ENCODE measurements at regions not wholly inside any gene's neighbourhood (a gene's known extent, or its start where the extent isn't known, plus 50 kb on each side); places are given as distances from the start of the nearest gene placed in this dataset.

GRCh38 chr11:129596351-129596750 lies 219.3 kb upstream of the TMEM45B start:
- no peak overlapping the region for H3K4me3 Mint-ChIP-seq
- CTCF ChIA-PET = no interaction called here
- H3K4me1 Mint-ChIP-seq = no peaks in the 10 kb centered on the region
- H3K27ac Mint-ChIP-seq = no peak overlapping the region
- H3K27me3 Mint-ChIP-seq = no peaks in the 10 kb centered on the region
- no peaks in the 10 kb centered on the region for H3K36me3 Mint-ChIP-seq (ENCODE audit: low read depth)
- no peak for DNase-seq
- H3K9me3 Mint-ChIP-seq = peaks cover 6% of the 10 kb centered on the region
- POLR2A ChIA-PET = no interaction called here

GRCh38 chr11:129598378-129598777 lies 217.3 kb upstream of the TMEM45B start:
- H3K27ac Mint-ChIP-seq = no peak overlapping the region
- ChIA-PET CTCF (no interaction called here), POLR2A (no interaction called here)
- no peaks in the 10 kb centered on the region for H3K36me3 Mint-ChIP-seq (ENCODE audit: low read depth)
- peaks cover 6% of the 10 kb centered on the region for H3K9me3 Mint-ChIP-seq
- DNase-seq = no peak
- H3K27me3 Mint-ChIP-seq = no peaks in the 10 kb centered on the region
- no peaks in the 10 kb centered on the region for H3K4me1 Mint-ChIP-seq
- H3K4me3 Mint-ChIP-seq = no peak overlapping the region

- H3K9me3 Mint-ChIP-seq = no peaks in the 10 kb centered on the region
- no peaks in the 10 kb centered on the region for H3K27me3 Mint-ChIP-seq
- ChIA-PET POLR2A (no interaction called here), CTCF (no interaction called here)
- no peaks in the 10 kb centered on the region for H3K36me3 Mint-ChIP-seq (ENCODE audit: low read depth)
- no peak for DNase-seq
- no peaks in the 10 kb centered on the region for H3K4me1 Mint-ChIP-seq
- no peak overlapping the region for H3K27ac Mint-ChIP-seq
- no peak overlapping the region for H3K4me3 Mint-ChIP-seq
These were observed 209.8 kb upstream of the TMEM45B start for GRCh38 chr11:129605815-129606214.

DNA sequence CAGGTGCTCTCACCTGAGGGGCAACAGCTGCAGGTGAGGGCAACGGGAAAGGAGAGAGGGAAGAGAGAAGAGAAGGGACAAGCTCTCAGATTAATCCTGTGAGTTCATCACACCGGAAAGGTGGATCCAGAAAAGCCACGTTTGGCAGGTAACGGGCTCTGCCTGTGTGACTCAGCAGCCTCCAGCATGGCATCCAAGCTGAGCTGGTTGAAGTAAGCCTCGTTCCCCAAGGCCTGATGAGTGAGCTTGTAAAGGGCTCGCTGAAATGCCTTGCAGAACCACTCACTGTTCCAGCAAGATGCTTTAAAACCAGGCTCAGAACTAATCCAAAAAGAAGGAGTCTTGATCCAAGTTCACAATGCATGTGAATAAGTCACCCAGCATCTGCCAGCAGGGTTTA lies 206.9 kb upstream of the TMEM45B start:
- H3K4me3 Mint-ChIP-seq = no peak overlapping the region
- DNase-seq = no peak
- ChIA-PET CTCF (no interaction called here), POLR2A (no interaction called here)
- H3K4me1 Mint-ChIP-seq = no peaks in the 10 kb centered on the region
- H3K36me3 Mint-ChIP-seq (ENCODE audit: low read depth) = no peaks in the 10 kb centered on the region
- H3K27me3 Mint-ChIP-seq = no peaks in the 10 kb centered on the region
- H3K27ac Mint-ChIP-seq = no peak overlapping the region
- no peaks in the 10 kb centered on the region for H3K9me3 Mint-ChIP-seq

DNA sequence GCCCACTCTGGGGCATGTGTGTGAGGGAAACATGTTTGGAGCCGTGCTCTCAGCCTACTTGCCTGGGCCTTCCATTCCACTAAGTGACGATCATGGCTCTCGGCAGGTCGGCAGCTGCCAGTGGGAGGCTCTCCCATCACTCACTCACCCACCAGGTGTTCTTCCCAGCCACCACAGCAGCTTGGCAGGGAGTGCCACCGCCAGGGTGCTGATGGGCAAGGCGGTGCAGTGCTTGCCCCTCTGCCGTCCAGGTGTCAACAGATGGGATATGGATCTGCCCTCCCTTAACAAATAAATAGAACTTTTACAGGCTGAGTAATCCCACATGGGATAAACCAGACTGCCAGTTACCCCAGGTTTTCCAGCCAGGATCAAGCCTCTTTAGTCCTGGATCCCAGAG lies 205.5 kb upstream of the TMEM45B start:
- no peak for DNase-seq
- Mint-ChIP-seq H3K27me3 (no peaks in the 10 kb centered on the region), H3K4me1 (no peaks in the 10 kb centered on the region), H3K9me3 (no peaks in the 10 kb centered on the region), H3K36me3 (ENCODE audit: low read depth) (no peaks in the 10 kb centered on the region), H3K4me3 (no peak overlapping the region), H3K27ac (no peak overlapping the region)
- ChIA-PET CTCF (no interaction called here), POLR2A (no interaction called here)

DNA sequence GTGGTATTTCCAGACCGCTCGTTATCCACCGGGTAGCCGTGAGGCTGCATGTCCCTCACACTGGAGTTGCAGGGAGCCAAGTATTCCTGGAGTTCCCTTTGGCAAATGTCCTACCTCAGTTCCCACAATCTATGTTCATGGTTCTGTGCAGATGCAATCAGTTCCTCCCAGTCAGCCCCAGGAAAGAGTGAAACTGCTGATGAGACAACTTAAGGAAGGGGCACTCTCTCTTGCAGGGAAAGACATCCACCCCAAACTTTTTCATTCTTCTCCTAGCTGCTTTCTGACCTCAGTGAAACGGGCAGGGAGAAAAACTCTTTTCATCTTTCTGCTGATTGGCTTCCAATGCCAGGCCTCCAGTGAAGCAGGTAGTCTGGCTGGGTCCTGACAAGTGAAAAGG lies 205.1 kb upstream of the TMEM45B start:
- no peak overlapping the region for H3K27ac Mint-ChIP-seq
- H3K36me3 Mint-ChIP-seq (ENCODE audit: low read depth) = no peaks in the 10 kb centered on the region
- no peak for DNase-seq
- no peak overlapping the region for H3K4me3 Mint-ChIP-seq
- ChIA-PET POLR2A (no interaction called here), CTCF (no interaction called here)
- no peaks in the 10 kb centered on the region for H3K4me1 Mint-ChIP-seq
- H3K9me3 Mint-ChIP-seq = no peaks in the 10 kb centered on the region
- no peaks in the 10 kb centered on the region for H3K27me3 Mint-ChIP-seq

DNA sequence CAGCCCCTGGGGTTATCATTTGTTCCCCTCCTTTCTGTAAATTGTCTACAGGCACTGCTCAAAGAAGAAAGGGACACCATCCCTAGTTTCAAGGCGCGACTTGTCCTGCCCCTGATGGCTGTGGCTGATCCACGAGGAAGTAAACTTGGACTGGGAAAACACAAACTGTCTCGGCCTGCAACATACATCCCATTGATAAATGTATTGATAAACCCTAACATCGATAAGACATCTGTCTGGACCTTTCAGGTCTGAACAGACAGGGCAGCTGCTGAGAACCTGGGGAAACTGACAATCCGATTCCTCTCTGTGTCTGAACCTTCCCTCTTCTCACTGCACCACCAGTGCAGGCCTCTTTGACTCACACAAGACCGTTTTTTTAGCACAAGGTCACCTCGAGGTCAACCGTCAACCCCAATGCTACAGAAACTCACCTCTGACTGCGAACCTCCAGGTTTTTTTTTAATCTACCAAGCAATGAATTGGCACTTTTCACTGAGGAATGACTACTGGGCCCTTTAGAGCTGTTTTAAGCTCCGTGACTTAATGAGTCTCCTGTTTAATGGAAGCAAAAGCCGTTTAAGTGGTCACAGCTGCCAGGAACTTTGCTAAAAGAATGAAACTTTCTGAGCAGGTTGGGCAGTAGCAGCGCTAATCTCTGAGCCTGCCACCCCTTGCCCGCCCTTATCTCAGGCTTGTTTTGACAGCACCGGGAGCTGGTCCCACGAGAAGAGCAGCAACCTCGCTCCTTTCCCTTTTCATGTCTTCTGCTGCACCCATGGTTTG lies 203.8 kb upstream of the TMEM45B start:
- ChIA-PET CTCF (interaction anchor here (0.6 kb wide), 1 partner anchor 585 kb away, joined by 3 read pairs; no protein-coding TSS in a partner anchor), POLR2A (no interaction called here)
- H3K9me3 Mint-ChIP-seq = no peaks in the 10 kb centered on the region
- H3K27me3 Mint-ChIP-seq = no peaks in the 10 kb centered on the region
- H3K4me1 Mint-ChIP-seq = no peaks in the 10 kb centered on the region
- H3K27ac Mint-ChIP-seq = no peak overlapping the region
- DNase-seq = no peak
- H3K36me3 Mint-ChIP-seq (ENCODE audit: low read depth) = no peaks in the 10 kb centered on the region
- no peak overlapping the region for H3K4me3 Mint-ChIP-seq

DNA sequence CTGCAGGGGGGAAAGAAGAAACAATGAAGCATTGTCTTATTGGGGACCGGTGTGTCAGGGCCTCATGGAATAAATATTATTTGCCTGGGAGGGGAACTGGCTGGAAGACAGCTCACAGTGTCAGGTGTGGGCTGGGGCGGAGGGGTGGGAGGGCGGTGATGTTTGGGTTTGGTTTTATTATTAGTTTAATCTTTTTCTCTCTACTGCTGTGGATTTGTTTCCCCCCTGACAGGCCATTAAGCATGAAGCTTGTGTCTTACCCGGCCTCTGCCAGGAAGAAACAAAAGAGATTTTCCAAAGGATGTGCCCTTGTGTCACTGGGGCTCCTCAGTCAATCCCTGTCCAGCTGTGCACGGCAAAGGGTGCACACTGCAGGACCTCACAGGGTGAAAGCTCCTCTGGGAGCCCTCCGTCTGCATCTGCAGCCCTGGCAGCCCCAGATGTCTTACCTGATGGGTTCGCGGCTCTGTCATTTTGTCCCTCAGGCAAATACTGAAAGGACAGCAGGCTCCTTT lies 203.1 kb upstream of the TMEM45B start:
- CTCF ChIA-PET = no interaction called here
- Mint-ChIP-seq H3K9me3 (no peaks in the 10 kb centered on the region), H3K27ac (no peak overlapping the region), H3K27me3 (no peaks in the 10 kb centered on the region), H3K36me3 (ENCODE audit: low read depth) (no peaks in the 10 kb centered on the region), H3K4me1 (no peaks in the 10 kb centered on the region), H3K4me3 (no peak overlapping the region)
- POLR2A ChIA-PET = no interaction called here
- no peak for DNase-seq

DNA sequence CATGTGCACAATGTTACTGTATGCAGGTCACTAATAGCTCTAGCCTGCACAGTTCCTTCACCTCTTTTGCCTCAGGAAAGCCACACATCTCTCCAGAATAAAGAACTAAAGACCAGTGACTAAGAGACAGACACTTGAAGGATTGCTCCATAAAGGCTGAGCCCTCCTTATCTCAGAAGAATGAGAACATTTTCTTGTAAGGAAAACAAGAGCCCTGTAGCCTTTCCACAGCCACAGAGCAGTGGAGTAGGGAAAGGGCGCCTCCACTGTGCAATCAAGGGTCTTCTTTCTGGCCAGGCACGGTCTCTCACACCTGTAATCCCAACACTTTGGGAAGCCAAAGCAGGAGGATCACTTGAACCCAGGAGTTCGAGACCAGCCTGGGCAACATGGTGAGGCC lies 202.6 kb upstream of the TMEM45B start:
- CTCF ChIA-PET = no interaction called here
- no peaks in the 10 kb centered on the region for H3K4me1 Mint-ChIP-seq
- H3K36me3 Mint-ChIP-seq (ENCODE audit: low read depth) = no peaks in the 10 kb centered on the region
- no peak for DNase-seq
- H3K27ac Mint-ChIP-seq = no peak overlapping the region
- H3K27me3 Mint-ChIP-seq = no peaks in the 10 kb centered on the region
- H3K9me3 Mint-ChIP-seq = no peaks in the 10 kb centered on the region
- no peak overlapping the region for H3K4me3 Mint-ChIP-seq
- POLR2A ChIA-PET = no interaction called here

GRCh38 chr11:129614256-129614944 lies 201.2 kb upstream of the TMEM45B start:
- no peak overlapping the region for H3K4me3 Mint-ChIP-seq
- ChIA-PET CTCF (no interaction called here), POLR2A (no interaction called here)
- H3K9me3 Mint-ChIP-seq = no peaks in the 10 kb centered on the region
- H3K27me3 Mint-ChIP-seq = no peaks in the 10 kb centered on the region
- H3K27ac Mint-ChIP-seq = no peak overlapping the region
- no peak for DNase-seq
- H3K4me1 Mint-ChIP-seq = no peaks in the 10 kb centered on the region
- no peaks in the 10 kb centered on the region for H3K36me3 Mint-ChIP-seq (ENCODE audit: low read depth)

- CTCF ChIA-PET = no interaction called here
- Mint-ChIP-seq H3K27me3 (no peaks in the 10 kb centered on the region), H3K4me3 (no peak overlapping the region), H3K4me1 (no peaks in the 10 kb centered on the region), H3K36me3 (ENCODE audit: low read depth) (no peaks in the 10 kb centered on the region), H3K9me3 (no peaks in the 10 kb centered on the region), H3K27ac (no peak overlapping the region)
- POLR2A ChIA-PET = no interaction called here
- no peak for DNase-seq
These were observed 197.5 kb upstream of the TMEM45B start for GRCh38 chr11:129618046-129618569.

- DNase-seq = no peak
- H3K36me3 Mint-ChIP-seq (ENCODE audit: low read depth) = no peaks in the 10 kb centered on the region
- no peaks in the 10 kb centered on the region for H3K27me3 Mint-ChIP-seq
- ChIA-PET CTCF (interaction anchor here (0.7 kb wide), 1 partner anchor 75 kb away, joined by 3 read pairs; no protein-coding TSS in a partner anchor), POLR2A (no interaction called here)
- H3K9me3 Mint-ChIP-seq = no peaks in the 10 kb centered on the region
- H3K4me3 Mint-ChIP-seq = no peak overlapping the region
- no peak overlapping the region for H3K27ac Mint-ChIP-seq
- no peaks in the 10 kb centered on the region for H3K4me1 Mint-ChIP-seq
These were observed 195.2 kb upstream of the TMEM45B start for GRCh38 chr11:129620237-129621104.

DNA sequence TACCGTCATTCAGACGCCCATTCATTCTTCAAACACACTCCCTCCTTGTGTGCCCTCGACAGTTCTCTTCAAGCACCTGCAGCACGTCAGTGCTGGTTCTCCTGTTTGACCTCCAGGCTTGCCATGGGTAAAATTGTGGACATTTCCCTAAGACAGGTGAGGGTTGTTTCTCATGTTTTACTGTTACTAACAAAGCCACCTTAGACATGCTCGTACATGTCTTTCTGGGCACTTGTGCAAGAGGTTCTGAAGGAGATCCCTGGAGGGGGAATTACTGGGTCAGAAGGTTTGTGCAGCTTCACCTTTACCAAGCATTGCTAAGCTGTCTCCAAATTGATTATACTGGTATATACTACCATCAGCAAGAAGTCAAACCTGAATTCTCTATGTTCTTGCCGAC lies 189.7 kb upstream of the TMEM45B start:
- no peak for DNase-seq
- H3K4me3 Mint-ChIP-seq = no peak overlapping the region
- ChIA-PET CTCF (no interaction called here), POLR2A (no interaction called here)
- H3K9me3 Mint-ChIP-seq = no peaks in the 10 kb centered on the region
- H3K27me3 Mint-ChIP-seq = peaks cover 3% of the 10 kb centered on the region
- H3K4me1 Mint-ChIP-seq = no peaks in the 10 kb centered on the region
- no peak overlapping the region for H3K27ac Mint-ChIP-seq
- no peaks in the 10 kb centered on the region for H3K36me3 Mint-ChIP-seq (ENCODE audit: low read depth)
